GM12801 (cell line): ENCODE measurements at regions not wholly inside any gene's neighbourhood (a gene's known extent, or its start where the extent isn't known, plus 50 kb on each side); places are given as distances from the start of the nearest gene placed in this dataset.

ENCODE experiments used
- TF ChIP-seq, protein P1 (sequence below): IDR thresholded peaks from one replicate; pipeline ENCODE4 v1.5.1; 2011; ENCODE audit warnings: control low read depth; ENCODE audit not compliant: insufficient read length; ENCODE audit errors: extremely low read depth

DNA sequence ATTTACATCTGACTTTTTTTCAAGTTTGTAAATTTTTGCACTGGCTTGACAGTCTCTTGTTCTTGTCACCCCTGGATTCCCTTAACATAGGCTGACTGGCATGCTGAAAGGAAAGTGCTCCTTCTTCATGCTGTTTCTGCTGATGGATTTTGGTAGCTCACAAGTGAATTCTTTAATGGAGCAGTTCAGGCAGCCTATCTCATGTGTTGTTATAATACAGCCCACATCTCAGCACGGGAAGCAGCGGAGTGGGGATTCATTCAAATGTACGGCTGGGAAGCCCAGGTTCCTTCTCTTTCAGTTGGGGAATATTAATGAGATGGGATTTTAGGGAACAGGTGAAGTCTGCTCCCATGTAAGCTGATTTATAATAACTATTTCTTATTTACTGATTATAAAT, 142.8 kb downstream of the CD8B2 start:
- TF ChIP-seq, protein P1, sequence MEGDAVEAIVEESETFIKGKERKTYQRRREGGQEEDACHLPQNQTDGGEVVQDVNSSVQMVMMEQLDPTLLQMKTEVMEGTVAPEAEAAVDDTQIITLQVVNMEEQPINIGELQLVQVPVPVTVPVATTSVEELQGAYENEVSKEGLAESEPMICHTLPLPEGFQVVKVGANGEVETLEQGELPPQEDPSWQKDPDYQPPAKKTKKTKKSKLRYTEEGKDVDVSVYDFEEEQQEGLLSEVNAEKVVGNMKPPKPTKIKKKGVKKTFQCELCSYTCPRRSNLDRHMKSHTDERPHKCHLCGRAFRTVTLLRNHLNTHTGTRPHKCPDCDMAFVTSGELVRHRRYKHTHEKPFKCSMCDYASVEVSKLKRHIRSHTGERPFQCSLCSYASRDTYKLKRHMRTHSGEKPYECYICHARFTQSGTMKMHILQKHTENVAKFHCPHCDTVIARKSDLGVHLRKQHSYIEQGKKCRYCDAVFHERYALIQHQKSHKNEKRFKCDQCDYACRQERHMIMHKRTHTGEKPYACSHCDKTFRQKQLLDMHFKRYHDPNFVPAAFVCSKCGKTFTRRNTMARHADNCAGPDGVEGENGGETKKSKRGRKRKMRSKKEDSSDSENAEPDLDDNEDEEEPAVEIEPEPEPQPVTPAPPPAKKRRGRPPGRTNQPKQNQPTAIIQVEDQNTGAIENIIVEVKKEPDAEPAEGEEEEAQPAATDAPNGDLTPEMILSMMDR, result no peak

DNA sequence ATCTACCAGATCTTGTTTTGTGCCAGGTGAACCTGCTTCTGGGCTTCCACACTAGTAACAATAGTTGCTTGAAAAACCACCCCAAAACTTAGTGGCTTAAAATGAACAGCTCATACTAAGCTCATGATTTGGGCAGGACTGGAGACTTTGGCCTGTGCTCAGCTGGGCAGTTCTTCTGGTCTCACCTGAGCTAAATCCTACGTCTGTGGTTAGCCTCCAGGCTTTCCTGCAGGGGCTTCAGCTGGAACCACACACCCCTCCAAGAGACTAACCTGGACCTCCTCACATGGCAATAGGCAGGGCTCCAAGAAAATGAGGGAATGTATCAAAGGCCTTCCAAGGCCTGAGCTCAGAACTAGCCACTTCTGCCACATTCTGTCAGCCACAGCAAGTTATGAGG, 144.1 kb downstream of the CD8B2 start:
- TF ChIP-seq, protein P1, result no peak

DNA sequence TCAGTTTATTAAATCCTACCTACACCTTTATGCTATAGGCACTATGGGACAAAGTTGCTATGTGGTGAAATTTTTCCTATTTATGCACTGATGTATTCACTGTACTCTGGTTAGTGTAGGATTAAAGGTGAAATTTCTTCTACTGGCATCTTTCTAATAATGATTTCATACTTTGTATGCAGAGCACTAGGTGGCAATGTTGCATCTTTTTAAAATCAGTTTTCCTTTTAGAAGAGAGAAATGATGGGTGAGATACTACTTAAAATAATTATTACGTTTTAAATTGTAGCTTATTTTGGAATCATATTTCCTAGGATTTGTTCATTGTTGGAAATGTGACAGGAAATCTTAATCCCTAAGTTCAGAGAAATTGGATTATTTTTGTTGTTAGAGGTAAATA, 150.9 kb downstream of the CD8B2 start:
- TF ChIP-seq, protein P1, result no peak

DNA sequence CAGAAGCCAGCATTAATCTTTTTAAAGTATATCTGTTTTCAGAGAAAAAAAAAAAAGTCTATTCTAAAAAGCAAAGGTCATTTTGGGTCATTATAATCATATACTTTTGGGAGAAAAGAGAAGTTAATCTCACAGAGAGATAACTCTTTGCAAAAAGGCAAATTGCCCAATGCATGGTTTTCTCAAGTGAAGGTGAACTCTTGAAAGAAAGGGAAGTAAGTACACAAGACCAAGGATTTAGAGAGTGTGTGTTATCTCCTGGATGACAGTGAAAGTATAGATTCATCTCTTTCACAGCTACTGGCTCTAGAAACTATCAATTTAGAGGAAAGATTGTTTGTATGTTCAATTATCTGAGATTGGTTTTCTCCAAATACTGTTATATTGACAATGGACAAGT, 151.4 kb downstream of the CD8B2 start:
- TF ChIP-seq, protein P1, result no peak

DNA sequence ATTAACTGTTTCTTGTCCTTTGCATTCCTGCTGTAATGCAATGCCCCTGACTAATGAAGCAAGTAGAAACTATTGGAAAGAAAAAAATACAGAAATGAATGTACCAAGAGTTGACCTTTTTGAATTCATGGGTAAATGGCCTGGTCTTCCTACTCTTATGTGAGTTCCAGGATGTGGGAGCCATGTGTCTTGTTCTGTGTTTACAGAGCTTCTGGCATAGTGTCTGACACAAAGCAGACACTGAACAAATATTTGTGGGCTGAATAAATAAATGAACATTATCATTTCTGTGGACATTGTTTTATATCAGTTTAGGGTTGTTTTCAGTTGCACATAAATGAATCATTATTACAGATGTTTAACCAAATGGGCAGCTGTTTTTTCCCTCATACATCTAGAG, 155.5 kb downstream of the CD8B2 start:
- TF ChIP-seq, protein P1, result no peak

DNA sequence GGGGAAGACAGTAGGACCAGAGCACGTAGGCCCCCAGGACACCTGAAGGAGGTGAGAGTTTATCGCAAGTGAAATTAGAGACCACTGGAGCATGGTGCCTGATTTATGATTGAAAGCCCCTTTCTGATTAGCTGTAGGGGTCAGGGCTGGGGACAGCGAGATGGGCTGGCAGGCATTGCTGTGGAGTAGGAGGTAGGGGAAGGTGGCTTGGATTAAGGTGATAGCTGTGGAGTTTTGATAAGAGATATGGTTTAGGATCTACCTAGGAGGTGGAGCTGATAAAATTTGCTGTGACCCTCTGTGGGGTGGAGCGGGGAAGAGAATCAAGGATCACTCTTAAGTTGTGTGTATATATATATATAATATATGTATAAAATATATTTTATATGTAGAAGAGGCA, 157.5 kb downstream of the CD8B2 start:
- TF ChIP-seq, protein P1, result no peak

DNA sequence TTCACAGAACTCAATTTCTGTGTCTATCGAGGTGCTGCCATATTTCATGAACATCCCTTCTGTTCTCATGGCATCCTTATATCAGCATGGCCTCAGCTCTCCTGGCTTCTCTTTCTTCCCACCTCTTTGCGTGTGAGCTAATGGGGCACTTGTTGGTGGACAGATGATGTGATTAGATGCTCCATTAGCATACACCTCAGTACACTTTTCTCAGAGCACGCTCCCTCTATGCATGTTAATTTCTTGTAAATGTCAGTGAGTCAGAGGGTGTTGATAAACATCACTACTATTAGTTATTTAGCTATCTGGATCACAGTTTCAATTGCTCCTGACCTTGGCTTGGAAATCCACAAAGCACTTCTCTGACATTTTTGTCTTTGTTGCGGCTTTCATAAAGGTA, 159.4 kb downstream of the CD8B2 start:
- TF ChIP-seq, protein P1, result no peak

DNA sequence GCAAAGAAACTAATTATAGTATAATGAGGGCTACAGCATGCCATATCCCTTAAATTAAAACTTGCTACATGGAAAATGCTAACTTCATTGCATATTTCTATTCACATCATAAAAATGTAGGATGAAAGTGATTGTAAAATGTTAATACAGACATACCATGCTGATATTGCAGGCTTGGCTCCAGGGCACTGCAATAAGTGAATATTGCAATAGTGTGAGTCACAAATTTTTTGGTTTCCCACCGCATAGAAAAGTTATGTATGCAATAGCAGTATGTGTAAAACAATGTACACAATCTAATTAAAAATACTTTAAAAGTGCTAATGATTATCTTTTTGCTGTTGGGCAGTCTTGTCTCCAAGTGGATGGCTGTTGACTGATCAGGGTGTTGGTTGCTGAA, 162.1 kb downstream of the CD8B2 start:
- TF ChIP-seq, protein P1, result no peak
